ENCODE measurements at regions not wholly inside any gene's neighbourhood (a gene's known extent, or its start where the extent isn't known, plus 50 kb on each side); places are given as distances from the start of the nearest gene placed in this dataset.

- no peak for ATAC-seq
These were observed 163.7 kb downstream of the TMEM114 start for GRCh38 chr16:8426569-8426968.

More at GRCh38 chr16:8426569-8426968, 163.7 kb downstream of the TMEM114 start:
- no peaks in the 10 kb centered on the region for H3K9me2 ChIP-seq (ENCODE audit: insufficient read depth)
- DNase-seq (ENCODE audit: low spot score) = no peak
- TF ChIP-seq POLR2AphosphoS5 (IDR thresholded peaks at IDR 0.05; ENCODE audit: low read depth) = no peak
- TF ChIP-seq ETS1 (IDR thresholded peaks at IDR 0.05) = no peak
- no peak for TF ChIP-seq ZNF462 (CRISPR knock-in tag; IDR thresholded peaks at IDR 0.05)
- TF ChIP-seq EZH2phosphoT487 (IDR thresholded peaks at IDR 0.05; ENCODE audit: unreplicated experiment) = no peak
- no peak for TF ChIP-seq REST (IDR thresholded peaks at IDR 0.05; ENCODE audit: unreplicated experiment)
- TF ChIP-seq JUNB (IDR thresholded peaks at IDR 0.05; ENCODE audit: unreplicated experiment) = no peak
- TF ChIP-seq CTCF (conservative IDR thresholded peaks at IDR 0.05; ENCODE audit: low read depth in 2 of 2) = no peak
- no peak for TF ChIP-seq STAT1 (IDR thresholded peaks at IDR 0.05; ENCODE audit: unreplicated experiment)
- no peak for TF ChIP-seq NANOG (IDR thresholded peaks at IDR 0.05; ENCODE audit: borderline replicate concordance)
- TF ChIP-seq ZNF114 (CRISPR knock-in tag; IDR thresholded peaks at IDR 0.05) = no peak
- TF ChIP-seq ZNF331 (CRISPR knock-in tag; IDR thresholded peaks at IDR 0.05; ENCODE audit: low read depth) = no peak
- TF ChIP-seq CREB1 (CRISPR knock-in tag; IDR thresholded peaks at IDR 0.05; ENCODE audit: low read depth) = no peak
- TF ChIP-seq EZH2 (IDR thresholded peaks at IDR 0.05; ENCODE audit: low read depth, unreplicated experiment) = no peak
- no peak overlapping the region for H3K4me3 ChIP-seq
- no peak overlapping the region for H3K4me2 ChIP-seq
- Mint-ChIP-seq H3K36me3 (ENCODE audit: low read depth) (no peaks in the 10 kb centered on the region), H3K9me3 (no peaks in the 10 kb centered on the region), H3K4me3 (no peak overlapping the region), H3K4me1 (no peaks in the 10 kb centered on the region), H3K27me3 (ENCODE audit: insufficient read depth, low read depth, poor library complexity) (peaks cover 2% of the 10 kb centered on the region), H3K27ac (no peak overlapping the region)
- no peaks in the 10 kb centered on the region for H3K4me1 ChIP-seq (ENCODE audit: insufficient read depth)
- H3K27ac ChIP-seq (ENCODE audit: low read depth) = no peak overlapping the region
- no peaks in the 10 kb centered on the region for H4K20me1 ChIP-seq (replicated peaks; ENCODE audit: insufficient read depth)
- H3K79me2 ChIP-seq (replicated peaks; ENCODE audit: insufficient read depth) = no peaks in the 10 kb centered on the region
- H3K27me3 ChIP-seq (ENCODE audit: insufficient read depth) = no peaks in the 10 kb centered on the region
- H3F3A ChIP-seq (replicated peaks; ENCODE audit: low read depth) = no peaks in the 10 kb centered on the region
- no peaks in the 10 kb centered on the region for H3K36me3 ChIP-seq (ENCODE audit: insufficient read depth)
- H2AFZ ChIP-seq = no peak overlapping the region

Data from GM23338 (cell line).